IPS-NIHi7 (cell line): ENCODE measurements at regions not wholly inside any gene's neighbourhood (a gene's known extent, or its start where the extent isn't known, plus 50 kb on each side); places are given as distances from the start of the nearest gene placed in this dataset.

ENCODE experiments used
- DNase-seq: peaks from one replicate; pipeline ENCODE4 v3.0.0; 2012; ENCODE audit warnings: mixed read lengths; ENCODE audit errors: extremely low spot score

DNA sequence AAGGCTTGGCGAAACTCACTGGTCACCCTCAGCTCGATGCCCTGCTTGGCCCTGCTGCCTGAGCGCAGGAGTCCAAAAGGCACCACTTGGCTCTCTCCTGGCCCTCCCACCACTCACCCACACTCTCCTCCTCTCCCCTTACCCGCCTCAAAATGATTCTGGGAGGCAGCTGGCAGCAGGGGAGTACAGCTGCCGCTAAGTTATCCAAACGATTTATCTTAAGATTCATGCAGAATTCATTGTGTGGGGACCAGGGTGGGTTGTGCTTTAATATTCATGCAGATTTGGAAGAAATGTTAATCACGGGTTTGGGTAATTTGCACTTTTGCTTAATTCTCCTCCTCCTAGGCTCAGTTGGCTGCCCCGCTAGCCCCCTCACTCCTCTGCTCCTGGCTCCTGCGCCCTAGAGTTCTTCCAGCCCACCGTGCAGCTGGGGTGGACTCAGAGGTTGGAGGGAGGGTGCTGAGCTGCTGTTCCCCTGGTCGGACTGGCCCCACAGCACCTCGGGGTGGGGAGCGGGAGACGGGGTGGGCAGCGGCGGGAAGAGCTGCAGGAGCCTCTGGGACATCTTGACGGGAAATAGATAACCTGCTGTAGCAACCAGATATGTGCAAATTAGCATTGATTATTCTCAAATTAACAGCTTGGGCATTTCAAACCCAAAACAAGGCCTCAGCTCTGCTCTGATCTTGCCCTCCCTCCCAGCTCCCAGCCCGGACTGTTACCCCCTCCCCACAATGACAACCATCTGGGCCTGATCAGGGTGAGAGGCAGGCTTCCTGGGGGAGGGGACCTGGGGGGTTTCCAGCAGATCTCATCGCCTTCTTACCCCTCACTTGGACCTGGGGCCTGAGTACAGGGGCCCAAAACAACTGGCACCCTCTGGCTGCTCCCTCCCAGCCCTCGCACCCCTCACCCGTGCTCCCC, 122.6 kb upstream of the RPL38 start:
- DNase-seq, result no peak

- no peak for DNase-seq
Measured at GRCh38 chr17:74082886-74083285, 120.6 kb upstream of the RPL38 start.

GRCh38 chr17:74083321-74083720, 120.2 kb upstream of the RPL38 start:
- no peak for DNase-seq

- peak; percentile 56 for DNase-seq
Measured at GRCh38 chr17:74085434-74085833, 118.0 kb upstream of the RPL38 start.

DNA sequence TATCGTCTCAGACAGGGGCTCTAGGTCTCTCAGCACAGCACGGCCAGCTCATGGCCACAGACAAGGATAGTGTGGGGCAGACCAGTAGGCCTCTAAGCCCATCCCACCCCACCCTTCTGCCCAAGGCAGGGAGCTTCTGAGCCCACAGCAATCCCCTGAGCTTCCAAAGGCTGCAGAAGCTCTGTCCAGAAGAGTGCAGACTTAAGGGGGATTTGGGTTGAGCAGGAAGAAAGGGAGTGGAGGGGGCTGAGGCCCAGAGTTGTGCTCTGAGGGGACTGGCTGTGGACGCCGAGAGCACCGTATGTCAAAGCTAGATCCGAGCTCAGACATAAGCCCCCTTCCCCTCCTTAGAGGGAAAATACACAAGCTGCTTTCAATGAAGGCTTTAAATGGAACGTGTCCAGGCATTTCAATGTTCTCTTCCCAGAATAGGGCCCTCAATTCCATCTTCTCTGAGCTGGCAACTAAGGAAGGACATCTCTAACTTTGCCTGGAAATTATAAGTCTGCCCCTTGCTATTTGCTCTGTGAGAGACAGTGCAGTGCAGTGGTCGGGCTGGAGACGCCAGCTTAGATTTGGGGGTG, 116.4 kb upstream of the RPL38 start:
- no peak for DNase-seq

DNA sequence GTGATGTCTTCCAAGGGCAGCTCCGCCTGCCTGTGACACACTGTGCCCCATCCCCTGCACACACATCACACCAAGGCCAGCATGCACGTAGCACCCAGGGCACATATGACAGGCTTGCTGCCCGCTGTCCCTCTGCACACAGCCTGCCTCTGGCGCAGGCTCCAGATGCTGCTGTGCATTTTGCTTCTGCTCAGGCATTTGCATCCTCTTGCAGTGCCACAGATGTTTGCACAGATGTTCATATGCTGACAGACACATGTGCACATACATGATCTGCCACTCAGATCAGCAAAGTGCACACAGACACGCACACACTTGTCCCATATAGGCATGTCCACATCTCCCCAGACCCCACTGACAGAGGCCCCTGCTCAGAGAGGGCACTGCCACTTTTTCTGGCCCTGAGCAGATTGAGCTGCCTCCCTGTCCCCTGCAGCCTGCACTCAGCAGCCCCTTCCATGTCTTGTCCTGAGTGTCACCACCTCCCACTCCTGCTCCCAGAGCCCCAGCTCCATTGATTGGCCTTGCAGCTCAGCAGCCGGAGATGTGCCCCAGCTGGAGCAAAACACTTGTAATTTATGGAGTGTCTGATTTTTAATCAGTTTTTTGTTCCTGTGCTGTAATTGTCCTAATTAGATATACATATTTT, 115.1 kb upstream of the RPL38 start:
- DNase-seq, result no peak

DNA sequence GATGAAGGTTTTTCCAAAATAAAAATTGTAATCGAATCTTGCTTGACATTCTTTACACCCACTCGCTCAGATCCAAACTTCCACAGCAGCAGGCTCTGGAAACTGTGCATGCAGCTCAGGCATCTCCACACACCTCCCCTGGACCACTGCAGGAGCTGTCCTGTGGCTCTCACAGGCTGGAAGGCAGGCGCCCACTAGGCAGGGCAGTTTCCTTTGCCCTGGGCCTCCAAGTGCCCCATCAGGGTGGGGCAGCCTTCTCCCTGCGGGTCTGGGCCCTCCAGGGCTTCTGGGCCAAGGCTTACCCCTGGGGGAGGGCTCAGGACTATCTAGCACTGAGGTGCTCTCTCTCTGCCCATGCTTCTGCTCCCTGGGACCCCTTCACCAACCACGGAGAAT, 114.5 kb upstream of the RPL38 start:
- no peak for DNase-seq

GRCh38 chr17:74089380-74089779, 114.1 kb upstream of the RPL38 start:
- DNase-seq, result no peak

DNA sequence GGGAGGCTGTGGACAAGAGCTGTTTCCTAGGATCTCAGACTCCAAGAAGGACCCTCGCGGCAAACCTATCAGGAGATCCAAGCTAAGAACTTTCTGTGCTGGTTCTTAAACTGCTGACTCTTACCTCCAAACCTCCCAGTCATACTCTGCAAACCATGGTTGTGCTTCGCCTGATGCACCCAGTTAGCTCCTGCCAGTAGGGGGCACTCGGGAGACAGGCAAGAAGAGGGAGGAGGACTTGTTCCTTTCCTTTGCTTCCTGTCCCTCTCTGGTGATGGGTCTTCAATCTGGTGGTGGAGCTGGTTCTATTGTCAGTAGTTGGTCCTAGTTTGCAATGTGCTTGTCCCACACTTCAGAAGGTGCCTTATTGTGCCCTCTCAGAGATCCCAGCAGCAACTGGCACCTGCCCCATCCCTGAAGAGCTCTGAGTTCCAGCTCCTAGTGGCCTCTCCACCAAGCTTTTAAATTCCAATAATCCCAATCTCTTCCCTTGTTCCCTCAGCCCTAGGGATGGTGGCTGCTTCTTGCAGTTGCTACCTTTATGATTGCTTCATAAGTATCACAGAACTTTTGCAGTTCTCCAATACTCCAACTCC, 113.5 kb upstream of the RPL38 start:
- DNase-seq, result peak; percentile 93

DNA sequence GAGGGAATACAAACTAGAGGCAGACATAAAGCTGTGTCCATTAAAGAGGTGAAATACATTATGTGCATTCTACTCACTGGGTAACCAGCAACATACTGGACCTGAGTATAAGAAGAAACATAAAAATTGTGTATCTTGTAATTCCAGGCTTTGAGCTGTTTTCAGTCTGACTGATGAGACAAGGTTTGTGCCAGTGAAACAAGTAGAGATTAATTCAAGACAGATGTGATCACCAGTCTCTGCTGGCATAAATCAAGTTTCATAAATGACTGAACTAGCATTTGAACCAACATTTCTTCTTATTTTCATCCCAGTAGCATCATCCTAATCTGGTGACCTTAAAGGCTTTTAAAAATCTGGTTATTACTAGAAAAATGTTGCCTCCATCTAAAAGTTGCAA, 108.8 kb upstream of the RPL38 start:
- no peak for DNase-seq

DNA sequence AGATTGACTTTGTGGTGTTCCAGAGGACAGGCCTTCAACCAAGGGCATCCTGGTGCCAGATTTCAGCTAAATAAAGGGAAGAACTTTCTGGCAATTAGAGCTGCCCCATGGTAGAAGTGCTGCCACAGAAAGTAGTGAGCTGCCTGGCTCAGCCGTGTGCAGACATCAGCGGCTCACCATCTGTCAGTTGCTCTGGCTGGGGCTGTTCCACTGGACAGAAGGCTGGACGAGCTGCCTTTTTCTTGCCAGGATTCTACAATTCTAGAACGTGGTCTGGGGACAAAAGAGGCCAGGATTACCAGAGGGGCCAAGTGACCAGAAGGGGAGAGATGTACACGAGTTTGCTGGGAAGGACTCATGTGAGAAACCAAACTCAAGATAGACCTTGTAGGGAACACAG, 107.0 kb upstream of the RPL38 start:
- DNase-seq, result no peak

GRCh38 chr17:74097450-74098135, 105.9 kb upstream of the RPL38 start:
- DNase-seq, result no peak

- DNase-seq, result no peak
Measured at GRCh38 chr17:74098136-74099024, 105.1 kb upstream of the RPL38 start.

GRCh38 chr17:74099442-74100340, 103.8 kb upstream of the RPL38 start:
- no peak for DNase-seq

DNA sequence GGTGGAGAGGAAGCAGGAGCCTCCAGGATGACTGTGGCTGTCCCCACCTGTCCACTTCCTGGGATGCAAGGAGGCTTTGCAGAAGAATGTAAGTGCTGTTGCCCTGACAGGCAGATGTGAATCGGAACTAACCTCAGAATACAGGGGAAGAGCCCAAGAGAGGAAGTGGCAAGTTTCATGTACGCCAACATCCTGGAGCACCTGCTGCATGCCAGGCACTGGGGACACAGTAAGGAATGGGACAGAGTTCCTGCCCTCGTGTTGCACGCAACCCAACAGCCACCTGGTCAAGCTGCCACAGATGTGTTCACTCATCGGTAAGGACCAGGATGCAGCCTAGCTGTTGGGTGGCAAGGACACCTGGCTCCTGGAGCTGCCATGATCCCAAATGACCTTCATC, 98.6 kb upstream of the RPL38 start:
- no peak for DNase-seq

DNA sequence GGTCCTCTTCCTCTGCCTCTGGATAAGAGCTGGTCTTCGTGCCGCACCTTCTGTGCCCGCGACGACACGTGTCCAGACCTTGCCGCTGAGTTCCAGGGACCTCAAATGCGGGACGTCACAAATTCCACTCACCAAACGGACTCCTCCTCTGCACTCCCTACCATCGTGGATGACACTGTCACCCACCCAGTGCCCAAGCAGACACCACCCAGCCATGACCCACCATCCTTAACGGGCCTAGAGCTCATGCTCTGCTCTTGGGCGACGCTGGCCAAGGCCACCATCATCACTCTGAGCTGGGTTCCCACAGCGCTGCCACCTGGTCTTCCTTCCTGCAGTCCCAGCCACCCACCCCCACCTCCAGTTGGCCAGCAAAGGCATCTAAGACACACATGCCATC, 96.4 kb upstream of the RPL38 start:
- no peak for DNase-seq

DNA sequence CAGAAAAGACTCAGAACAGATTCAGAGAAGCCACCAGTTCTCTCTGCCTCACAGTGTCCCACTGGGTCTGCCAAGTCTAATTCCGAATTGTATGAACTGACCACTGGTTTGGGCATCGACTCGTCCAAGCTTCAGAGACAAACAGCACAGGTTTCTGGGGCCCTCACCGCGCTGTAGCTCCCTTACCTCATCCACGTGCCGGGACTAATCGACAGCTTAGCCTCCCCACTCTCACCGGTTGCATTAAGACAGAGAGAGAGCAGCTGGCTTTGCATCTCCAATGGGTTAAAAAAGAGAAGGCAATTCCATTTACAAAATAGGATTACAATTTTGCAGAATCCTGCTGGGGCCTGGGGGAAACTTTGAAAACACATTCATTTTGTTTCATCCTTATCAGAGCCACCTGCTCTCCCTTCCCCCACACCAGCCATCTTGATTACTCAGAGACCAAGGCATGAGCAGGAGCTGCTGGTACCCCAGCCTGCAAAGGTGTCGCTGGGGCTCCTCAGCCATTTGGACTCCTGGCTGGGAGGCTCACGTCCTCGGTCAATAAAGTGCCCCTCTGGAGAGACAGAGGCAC, 95.3 kb upstream of the RPL38 start:
- DNase-seq, result no peak

- no peak for DNase-seq
Measured at GRCh38 chr17:74110467-74110866, 93.0 kb upstream of the RPL38 start.

- DNase-seq, result no peak
Measured at GRCh38 chr17:74113326-74113725, 90.2 kb upstream of the RPL38 start.
